ENCODE measurements at regions not wholly inside any gene's neighbourhood (a gene's known extent, or its start where the extent isn't known, plus 50 kb on each side); places are given as distances from the start of the nearest gene placed in this dataset.

DNA sequence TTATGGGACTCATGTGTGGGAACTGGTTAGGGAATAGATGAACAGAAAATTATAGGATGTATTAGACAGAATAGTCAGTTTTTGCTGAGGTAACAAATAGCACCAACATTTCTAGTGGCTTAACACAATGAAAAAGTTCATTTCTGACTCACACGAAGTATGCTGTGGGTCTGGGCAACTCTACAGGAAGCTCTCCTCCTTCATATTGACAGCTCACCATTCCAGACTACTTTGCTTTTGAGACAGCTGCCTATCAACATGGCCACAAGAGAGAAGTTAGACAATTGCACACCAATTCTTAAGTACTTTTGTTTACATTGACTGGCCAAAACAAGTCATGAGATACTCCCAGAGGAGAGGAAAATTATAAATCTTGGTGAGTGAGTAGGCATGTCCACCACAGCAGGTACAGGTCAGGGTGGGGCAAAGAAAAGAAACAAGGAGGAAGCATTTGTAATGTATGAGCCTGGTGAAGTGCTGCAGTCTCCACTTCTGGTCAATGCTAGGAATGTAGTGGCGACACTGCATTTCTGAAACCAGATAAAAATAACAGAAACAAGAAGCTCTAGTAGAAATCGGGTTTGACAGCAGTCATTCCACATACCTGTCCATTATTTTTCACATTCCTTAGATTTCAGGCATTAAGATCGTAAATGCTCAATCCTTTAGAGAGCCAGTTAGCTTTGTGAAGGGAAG, 141.6 kb downstream of the ICOS start:
- no peak for TF ChIP-seq CTCF (conservative IDR thresholded peaks at IDR 0.05; ENCODE audit: low read length)
- TF ChIP-seq EZH2phosphoT487 (IDR thresholded peaks at IDR 0.05; ENCODE audit: borderline replicate concordance), result no peak
